ENCODE measurements at regions not wholly inside any gene's neighbourhood (a gene's known extent, or its start where the extent isn't known, plus 50 kb on each side); places are given as distances from the start of the nearest gene placed in this dataset.

DNA sequence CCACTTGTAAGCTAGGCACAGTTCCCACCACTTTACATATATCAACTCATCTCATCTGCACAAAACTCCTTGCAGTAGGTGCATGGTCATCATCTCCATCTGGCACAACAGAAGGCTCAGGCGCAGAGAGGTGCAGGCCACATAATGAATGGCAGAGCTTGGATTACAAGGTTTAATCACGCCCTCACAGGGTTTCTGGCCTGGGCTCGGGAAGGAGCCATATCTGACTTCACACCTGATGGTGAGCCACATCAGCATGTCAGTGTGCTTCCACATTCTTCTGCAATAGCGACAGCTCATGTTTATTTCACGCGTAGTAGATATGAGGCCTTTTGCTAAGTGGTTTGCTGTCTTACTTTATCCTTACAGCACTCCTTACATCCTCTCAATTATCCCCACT lies 650.2 kb downstream of the INHBA start:
- H3K4me1 ChIP-seq (ENCODE audit: control insufficient read depth, insufficient read depth, low read length), result no peaks in the 10 kb centered on the region
- 90% methylated on average over 4 of the region's 6 CpGs for WGBS (ENCODE audit: insufficient coverage)
- no peaks in the 10 kb centered on the region for H3K36me3 ChIP-seq (ENCODE audit: control insufficient read depth, insufficient read depth, low read length)
- intact Hi-C loops (cut with micrococcal nuclease), result no loop called here
- DNase-seq (no peak), ATAC-seq (no peak)
- H3K27me3 ChIP-seq (ENCODE audit: control insufficient read depth, insufficient read depth, low read length), result no peaks in the 10 kb centered on the region
- peaks cover 5% of the 10 kb centered on the region in 2 donors for H3K9me3 Mint-ChIP-seq
- H3K27ac ChIP-seq (ENCODE audit: low read length), result no peak overlapping the region
- H3K4me1 Mint-ChIP-seq, result no peaks in the 10 kb centered on the region
- no peak overlapping the region for H3K4me3 ChIP-seq (ENCODE audit: low read length)
- no peaks in the 10 kb centered on the region for H3K27me3 Mint-ChIP-seq (ENCODE audit: low read depth in 2 of 2)
- TF ChIP-seq, protein P1, sequence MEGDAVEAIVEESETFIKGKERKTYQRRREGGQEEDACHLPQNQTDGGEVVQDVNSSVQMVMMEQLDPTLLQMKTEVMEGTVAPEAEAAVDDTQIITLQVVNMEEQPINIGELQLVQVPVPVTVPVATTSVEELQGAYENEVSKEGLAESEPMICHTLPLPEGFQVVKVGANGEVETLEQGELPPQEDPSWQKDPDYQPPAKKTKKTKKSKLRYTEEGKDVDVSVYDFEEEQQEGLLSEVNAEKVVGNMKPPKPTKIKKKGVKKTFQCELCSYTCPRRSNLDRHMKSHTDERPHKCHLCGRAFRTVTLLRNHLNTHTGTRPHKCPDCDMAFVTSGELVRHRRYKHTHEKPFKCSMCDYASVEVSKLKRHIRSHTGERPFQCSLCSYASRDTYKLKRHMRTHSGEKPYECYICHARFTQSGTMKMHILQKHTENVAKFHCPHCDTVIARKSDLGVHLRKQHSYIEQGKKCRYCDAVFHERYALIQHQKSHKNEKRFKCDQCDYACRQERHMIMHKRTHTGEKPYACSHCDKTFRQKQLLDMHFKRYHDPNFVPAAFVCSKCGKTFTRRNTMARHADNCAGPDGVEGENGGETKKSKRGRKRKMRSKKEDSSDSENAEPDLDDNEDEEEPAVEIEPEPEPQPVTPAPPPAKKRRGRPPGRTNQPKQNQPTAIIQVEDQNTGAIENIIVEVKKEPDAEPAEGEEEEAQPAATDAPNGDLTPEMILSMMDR (IDR thresholded peaks at IDR 0.05), result no peak
- no peak overlapping the region for H3K27ac Mint-ChIP-seq
- peaks cover 6% of the 10 kb centered on the region for H3K9me3 ChIP-seq (ENCODE audit: control insufficient read depth, insufficient read depth, low read length)
- H3K4me3 Mint-ChIP-seq, result no peak overlapping the region
- H3K36me3 Mint-ChIP-seq, result no peaks in the 10 kb centered on the region

DNA sequence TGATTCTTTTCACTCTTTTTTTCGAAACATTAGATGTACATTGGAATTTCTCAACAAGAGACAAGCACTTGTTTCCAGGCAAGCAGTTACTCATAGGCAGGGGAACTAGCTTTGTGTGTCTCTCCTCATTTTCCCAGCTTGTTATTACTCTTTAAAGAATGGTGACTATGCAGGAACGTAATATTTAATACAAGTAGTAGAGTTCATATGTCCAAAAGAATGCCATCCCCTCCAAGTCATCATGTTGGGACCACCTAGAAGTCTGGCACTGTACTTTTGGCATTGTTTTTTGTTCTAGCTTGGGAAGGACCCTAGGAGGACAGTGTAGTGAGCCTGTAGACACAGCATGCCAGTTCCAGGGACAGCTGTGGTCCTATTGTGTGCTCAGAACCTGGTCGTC lies 650.7 kb downstream of the INHBA start:
- intact Hi-C loops (cut with micrococcal nuclease), result no loop called here
- 76% methylated on average over 2 of the region's 3 CpGs for WGBS (ENCODE audit: insufficient coverage)
- ATAC-seq (no peak), DNase-seq (no peak)
- H3K4me1 ChIP-seq (ENCODE audit: control insufficient read depth, insufficient read depth, low read length), result no peaks in the 10 kb centered on the region
- no peak overlapping the region for H3K4me3 ChIP-seq (ENCODE audit: low read length)
- TF ChIP-seq, protein P1 (IDR thresholded peaks at IDR 0.05), result no peak
- no peak overlapping the region for H3K27ac ChIP-seq (ENCODE audit: low read length)
- no peaks in the 10 kb centered on the region for H3K27me3 ChIP-seq (ENCODE audit: control insufficient read depth, insufficient read depth, low read length)
- no peak overlapping the region for H3K27ac Mint-ChIP-seq
- H3K36me3 ChIP-seq (ENCODE audit: control insufficient read depth, insufficient read depth, low read length), result no peaks in the 10 kb centered on the region
- no peak overlapping the region for H3K4me3 Mint-ChIP-seq
- H3K9me3 Mint-ChIP-seq, result peaks cover 3 to 5% of the 10 kb centered on the region in 2 donors
- H3K27me3 Mint-ChIP-seq (ENCODE audit: low read depth in 2 of 2), result no peaks in the 10 kb centered on the region
- no peaks in the 10 kb centered on the region for H3K4me1 Mint-ChIP-seq
- peaks cover 6% of the 10 kb centered on the region for H3K9me3 ChIP-seq (ENCODE audit: control insufficient read depth, insufficient read depth, low read length)
- no peaks in the 10 kb centered on the region for H3K36me3 Mint-ChIP-seq

DNA sequence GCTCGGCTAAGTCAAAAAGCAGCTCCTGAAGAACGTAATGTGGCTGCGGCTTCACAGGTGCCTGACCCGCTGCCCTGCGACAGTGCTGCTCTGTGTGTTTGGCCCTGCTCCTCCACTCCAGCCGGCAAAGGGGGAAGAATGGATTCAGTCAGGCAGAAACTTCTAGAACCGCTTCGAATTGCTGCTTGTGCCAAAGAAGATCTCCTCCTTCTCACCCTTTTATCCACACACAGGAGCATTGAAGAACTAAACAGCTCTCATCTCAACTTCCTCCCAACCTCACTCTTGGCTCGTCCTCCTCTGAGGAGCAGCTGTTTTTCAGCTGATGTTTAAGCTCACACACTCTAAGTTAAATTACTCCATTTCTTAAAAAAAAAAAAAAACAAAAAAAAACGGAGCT lies 651.4 kb downstream of the INHBA start:
- H3K9me3 Mint-ChIP-seq, result peaks cover 1 to 4% of the 10 kb centered on the region in 2 donors
- peaks cover 6% of the 10 kb centered on the region for H3K9me3 ChIP-seq (ENCODE audit: control insufficient read depth, insufficient read depth, low read length)

DNA sequence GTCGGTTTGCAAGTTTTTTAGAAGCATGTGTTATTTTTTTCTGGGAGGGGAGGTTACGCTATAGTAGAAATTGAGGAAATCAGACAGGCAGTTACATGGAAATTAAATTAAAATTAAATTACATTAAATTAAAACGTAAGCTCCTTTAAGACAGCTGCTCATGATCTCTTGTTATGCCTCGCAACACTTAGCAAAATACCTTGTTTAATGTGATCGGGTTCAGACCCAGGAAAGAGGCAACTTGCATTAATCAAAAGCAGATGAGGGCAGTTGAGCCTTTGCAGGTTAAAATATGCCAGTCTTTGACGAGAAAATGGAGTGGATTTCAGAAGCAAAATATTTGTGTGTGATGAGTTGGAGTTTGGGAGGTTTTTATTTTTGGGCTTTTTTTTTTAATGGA lies 651.8 kb downstream of the INHBA start:
- Histone ChIP-seq H3K27me3 (ENCODE audit: control insufficient read depth, insufficient read depth, low read length) (no peaks in the 10 kb centered on the region), H3K9me3 (ENCODE audit: control insufficient read depth, insufficient read depth, low read length) (peaks cover 4% of the 10 kb centered on the region), H3K4me1 (ENCODE audit: control insufficient read depth, insufficient read depth, low read length) (no peaks in the 10 kb centered on the region), H3K4me3 (ENCODE audit: low read length) (no peak overlapping the region), H3K36me3 (ENCODE audit: control insufficient read depth, insufficient read depth, low read length) (no peaks in the 10 kb centered on the region), H3K27ac (ENCODE audit: low read length) (no peak overlapping the region)
- no peak overlapping the region for H3K27ac Mint-ChIP-seq
- no peak for DNase-seq
- peaks cover 0 to 3% of the 10 kb centered on the region in 2 donors for H3K9me3 Mint-ChIP-seq
- 81% methylated on average over 4 of the region's 6 CpGs for WGBS (ENCODE audit: insufficient coverage)
- no peaks in the 10 kb centered on the region for H3K27me3 Mint-ChIP-seq (ENCODE audit: low read depth in 2 of 2)
- no peak for ATAC-seq
- TF ChIP-seq, protein P1 (IDR thresholded peaks at IDR 0.05), result no peak
- intact Hi-C loops (cut with micrococcal nuclease), result no loop called here
- no peaks in the 10 kb centered on the region for H3K4me1 Mint-ChIP-seq
- H3K4me3 Mint-ChIP-seq, result no peak overlapping the region
- H3K36me3 Mint-ChIP-seq, result no peaks in the 10 kb centered on the region

More for the DNA sequence above, 651.4 kb downstream of the INHBA start:
- intact Hi-C loops (cut with micrococcal nuclease), result no loop called here
- no peak overlapping the region for H3K4me3 Mint-ChIP-seq
- H3K36me3 Mint-ChIP-seq, result no peaks in the 10 kb centered on the region
- no peaks in the 10 kb centered on the region for H3K27me3 ChIP-seq (ENCODE audit: control insufficient read depth, insufficient read depth, low read length)
- H3K27me3 Mint-ChIP-seq (ENCODE audit: low read depth in 2 of 2), result no peaks in the 10 kb centered on the region
- H3K4me1 Mint-ChIP-seq, result no peaks in the 10 kb centered on the region
- WGBS (ENCODE audit: insufficient coverage), result 83% methylated on average over 10 of the region's 10 CpGs
- no peak overlapping the region for H3K4me3 ChIP-seq (ENCODE audit: low read length)
- TF ChIP-seq, protein P1 (IDR thresholded peaks at IDR 0.05), result no peak
- H3K27ac ChIP-seq (ENCODE audit: low read length), result no peak overlapping the region
- DNase-seq, result no peak
- ATAC-seq, result no peak
- H3K4me1 ChIP-seq (ENCODE audit: control insufficient read depth, insufficient read depth, low read length), result no peaks in the 10 kb centered on the region
- no peak overlapping the region for H3K27ac Mint-ChIP-seq
- H3K36me3 ChIP-seq (ENCODE audit: control insufficient read depth, insufficient read depth, low read length), result no peaks in the 10 kb centered on the region

All from natural killer cell (primary cell).